ENCODE measurements at regions not wholly inside any gene's neighbourhood (a gene's known extent, or its start where the extent isn't known, plus 50 kb on each side); places are given as distances from the start of the nearest gene placed in this dataset.
A peak's percentile ranks its signal among the peaks of the same experiment; 100 is the strongest.

DNA sequence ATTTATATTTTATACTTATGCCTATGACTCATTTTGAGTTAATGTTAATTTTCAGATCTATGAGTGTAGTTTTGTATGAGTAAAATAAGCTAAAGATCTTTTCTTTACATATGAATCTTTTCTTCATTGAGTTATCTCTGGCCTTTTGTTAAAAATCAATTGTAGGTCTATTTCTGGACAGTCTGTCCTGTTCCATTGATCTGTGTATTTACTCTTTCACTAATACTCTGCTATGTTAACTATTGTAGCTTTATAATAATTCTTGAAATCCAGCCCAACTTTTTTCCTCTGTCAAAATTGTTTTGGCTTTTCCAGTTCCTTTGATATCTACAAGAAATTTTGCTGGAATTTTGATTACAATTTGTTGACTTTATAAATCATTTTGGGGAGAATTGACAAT is 177.0 kb downstream of the RBM46 start:
- no peaks in the 10 kb centered on the region for H3K27me3 Mint-ChIP-seq

DNA sequence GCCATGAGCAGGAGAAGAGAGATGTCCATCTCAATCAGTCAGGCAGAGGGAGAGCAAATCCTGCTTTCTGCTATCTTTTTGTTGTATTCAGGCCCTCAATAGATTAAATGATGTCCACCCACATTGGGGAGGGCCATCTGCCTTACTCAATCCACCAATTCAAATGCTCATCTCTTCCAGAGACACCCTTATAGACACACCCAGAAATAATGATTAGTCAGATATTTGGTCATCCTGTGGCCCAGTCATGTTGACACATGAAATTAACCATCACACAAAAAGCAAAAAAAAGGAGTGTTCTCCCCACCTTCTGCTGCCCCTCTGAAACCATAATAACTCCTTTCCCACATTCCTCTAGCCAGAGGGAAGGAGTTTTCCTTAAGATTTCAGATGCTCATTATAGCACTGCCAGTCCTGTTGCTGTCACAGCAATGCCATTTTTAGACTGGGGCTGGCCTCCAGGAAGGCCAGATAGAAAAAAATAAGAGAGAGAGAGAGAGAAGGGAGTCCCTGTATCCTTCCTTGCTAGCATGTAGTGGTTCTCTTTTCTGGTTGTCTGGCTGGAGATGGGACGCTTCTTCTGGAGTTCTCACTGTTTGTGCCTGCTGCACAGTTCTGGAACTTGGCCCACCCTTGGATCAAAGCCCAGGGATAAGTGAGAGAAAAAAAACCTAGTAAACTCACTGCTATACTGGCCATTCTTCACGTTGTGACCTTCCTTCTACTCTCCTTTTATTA is 177.7 kb downstream of the RBM46 start:
- Mint-ChIP-seq H3K27me3 (no peaks in the 10 kb centered on the region), H3K36me3 (ENCODE audit: insufficient read depth) (no peaks in the 10 kb centered on the region), H3K9me3 (peaks cover 4 to 8% of the 10 kb centered on the region in 2 donors), H3K4me1 (ENCODE audit: low read depth in 2 of 2) (no peaks in the 10 kb centered on the region), H3K4me3 (no peak overlapping the region), H3K27ac (no peak overlapping the region)
- ATAC-seq (replicated peaks) (no peak), DNase-seq (no peak)

More for the DNA sequence above, 177.0 kb downstream of the RBM46 start:
- DNase-seq (no peak), ATAC-seq (replicated peaks) (no peak)
- Mint-ChIP-seq H3K9me3 (peaks cover 3 to 8% of the 10 kb centered on the region in 2 donors), H3K27ac (no peak overlapping the region), H3K36me3 (ENCODE audit: insufficient read depth) (no peaks in the 10 kb centered on the region), H3K4me3 (no peak overlapping the region), H3K4me1 (ENCODE audit: low read depth in 2 of 2) (no peaks in the 10 kb centered on the region)

DNA sequence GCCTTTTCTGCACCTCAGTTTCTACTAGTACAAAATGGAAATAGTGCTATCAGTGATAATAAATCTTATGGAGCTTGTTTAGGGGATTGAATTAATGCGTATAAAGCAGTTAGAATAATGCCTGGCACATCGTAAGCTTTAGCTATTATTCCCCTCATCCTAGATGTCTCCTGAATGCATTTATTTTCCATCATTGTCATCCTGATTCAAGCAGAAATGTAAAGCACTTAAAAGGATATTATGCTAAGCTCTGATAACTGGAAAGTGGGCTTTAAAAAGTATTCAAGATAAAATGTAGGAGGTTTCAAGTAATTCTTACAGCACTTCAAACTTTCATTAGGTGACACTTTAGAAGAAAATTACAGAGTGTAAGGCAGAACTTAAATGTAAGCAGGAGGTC is 178.7 kb downstream of the RBM46 start:
- H3K4me1 Mint-ChIP-seq (ENCODE audit: low read depth in 2 of 2), result no peaks in the 10 kb centered on the region
- no peak overlapping the region for H3K4me3 Mint-ChIP-seq

DNA sequence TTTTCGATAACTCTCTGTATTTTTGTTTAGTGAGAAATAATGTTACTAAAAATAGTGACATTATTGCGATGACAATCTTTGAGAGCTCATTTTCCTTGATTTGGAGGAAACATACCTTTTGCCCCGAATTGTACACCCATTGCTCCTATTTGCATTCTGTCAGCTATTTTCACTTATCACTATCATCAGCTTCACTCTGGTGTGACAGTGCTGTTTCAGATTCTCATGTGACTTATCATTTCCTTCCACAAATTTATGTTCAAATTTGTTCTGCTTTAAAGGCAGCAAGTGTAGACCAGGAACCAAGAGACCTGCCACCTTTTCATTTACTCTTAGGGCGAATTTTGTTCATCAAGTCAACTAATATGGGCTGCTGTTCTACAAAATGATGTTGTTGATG is 179.4 kb downstream of the RBM46 start:
- Mint-ChIP-seq H3K27ac (no peak overlapping the region), H3K4me1 (ENCODE audit: low read depth in 2 of 2) (no peaks in the 10 kb centered on the region), H3K4me3 (no peak overlapping the region), H3K36me3 (ENCODE audit: insufficient read depth) (no peaks in the 10 kb centered on the region), H3K9me3 (peaks cover 2 to 9% of the 10 kb centered on the region in 2 donors), H3K27me3 (no peaks in the 10 kb centered on the region)
- no peak for ATAC-seq (replicated peaks)
- no peak for DNase-seq

More for the DNA sequence above, 178.7 kb downstream of the RBM46 start:
- DNase-seq (no peak), ATAC-seq (replicated peaks) (no peak)
- Mint-ChIP-seq H3K9me3 (peaks cover 2 to 10% of the 10 kb centered on the region in 2 donors), H3K27me3 (no peaks in the 10 kb centered on the region), H3K27ac (no peak overlapping the region), H3K36me3 (ENCODE audit: insufficient read depth) (no peaks in the 10 kb centered on the region)

DNA sequence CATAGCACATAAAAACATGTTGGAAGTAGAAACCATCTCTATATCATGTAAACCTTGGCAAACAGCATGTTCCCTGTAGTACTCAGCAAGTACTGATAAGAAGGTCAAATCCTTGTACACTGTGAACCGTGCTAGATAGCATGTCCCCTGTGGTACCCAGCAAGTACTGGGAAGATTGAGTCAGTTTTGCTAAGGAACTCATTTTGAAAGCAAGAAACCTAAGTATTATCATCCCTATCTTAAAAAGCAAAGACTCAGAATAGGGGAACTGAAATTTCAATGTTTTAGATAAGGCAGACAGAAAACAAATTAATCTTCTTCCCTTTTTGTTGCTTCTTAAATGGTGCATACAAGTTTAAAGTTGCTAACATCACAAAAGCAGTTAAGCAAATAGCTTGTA is 180.2 kb downstream of the RBM46 start:
- H3K36me3 Mint-ChIP-seq (ENCODE audit: insufficient read depth), result no peaks in the 10 kb centered on the region
- no peaks in the 10 kb centered on the region for H3K4me1 Mint-ChIP-seq (ENCODE audit: low read depth in 2 of 2)
- ATAC-seq (replicated peaks) (no peak), DNase-seq (no peak)
- H3K9me3 Mint-ChIP-seq, result peaks cover 3 to 9% of the 10 kb centered on the region in 2 donors
- no peaks in the 10 kb centered on the region for H3K27me3 Mint-ChIP-seq
- no peak overlapping the region for H3K27ac Mint-ChIP-seq
- H3K4me3 Mint-ChIP-seq, result no peak overlapping the region

DNA sequence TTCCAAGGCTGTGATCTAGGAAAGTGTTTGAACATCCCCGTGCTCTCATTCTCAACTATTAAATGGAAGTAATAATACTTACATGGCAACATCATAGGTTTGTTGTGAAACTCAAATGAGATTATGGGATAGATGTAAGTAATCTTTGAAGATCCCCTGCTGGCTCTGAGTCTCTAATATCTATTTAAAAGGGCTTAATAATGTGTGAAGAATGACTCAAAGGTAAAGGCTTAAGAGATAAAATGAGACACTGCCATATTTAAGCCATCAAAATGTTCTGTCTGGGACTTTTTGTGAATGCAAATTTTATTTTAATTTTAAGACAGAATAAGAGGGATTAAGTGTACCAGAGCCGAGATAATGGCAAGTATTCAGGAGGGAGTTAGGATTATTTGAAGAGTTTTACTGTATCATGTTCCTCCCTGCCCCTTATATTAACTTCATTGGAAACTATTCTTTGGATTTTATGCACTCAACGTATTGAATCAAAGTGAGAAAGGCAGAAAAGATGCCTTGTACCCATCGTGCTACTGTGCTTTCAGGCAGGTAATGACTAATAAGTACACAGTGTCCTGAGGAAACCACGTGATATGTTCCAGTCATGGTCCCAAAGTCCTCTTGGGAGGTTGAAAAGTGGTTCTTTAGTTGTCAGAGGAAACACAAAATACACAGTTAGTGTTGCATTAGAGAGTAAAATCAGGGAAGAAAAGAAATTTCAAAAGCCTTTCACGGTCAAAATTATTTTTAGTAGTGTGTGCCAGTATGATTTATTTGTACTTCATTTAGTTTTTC is 192.4 kb downstream of the RBM46 start:
- Mint-ChIP-seq H3K36me3 (ENCODE audit: insufficient read depth) (no peaks in the 10 kb centered on the region), H3K9me3 (no peaks in the 10 kb centered on the region), H3K4me3 (no peak overlapping the region), H3K27me3 (no peaks in the 10 kb centered on the region), H3K27ac (no peak overlapping the region), H3K4me1 (ENCODE audit: low read depth in 2 of 2) (no peaks in the 10 kb centered on the region)
- ATAC-seq (replicated peaks), result no peak
- no peak for DNase-seq

DNA sequence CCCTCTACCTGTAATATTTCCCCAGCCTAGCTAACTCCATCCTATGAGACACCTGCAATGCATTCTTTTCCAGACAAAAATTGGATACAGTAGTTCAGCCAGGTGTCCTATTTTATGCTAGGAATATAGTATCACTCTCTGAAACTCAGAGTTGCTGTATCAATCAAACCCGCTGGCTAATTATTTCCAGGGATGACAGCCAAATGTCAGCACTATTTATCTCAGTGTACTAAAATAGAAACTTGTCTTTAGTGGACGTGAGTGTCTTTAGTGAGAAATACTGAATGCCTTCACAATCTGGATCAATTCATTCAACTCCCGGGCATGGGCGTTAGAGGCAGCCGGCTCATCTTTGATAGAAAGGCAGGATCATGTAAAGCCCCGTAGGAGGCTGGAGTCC is 196.2 kb downstream of the RBM46 start:
- Mint-ChIP-seq H3K4me3 (no peak overlapping the region), H3K36me3 (ENCODE audit: insufficient read depth) (no peaks in the 10 kb centered on the region), H3K4me1 (ENCODE audit: low read depth in 2 of 2) (no peaks in the 10 kb centered on the region), H3K27me3 (no peaks in the 10 kb centered on the region), H3K9me3 (no peaks in the 10 kb centered on the region), H3K27ac (no peak overlapping the region)
- DNase-seq (no peak), ATAC-seq (replicated peaks) (no peak)

DNA sequence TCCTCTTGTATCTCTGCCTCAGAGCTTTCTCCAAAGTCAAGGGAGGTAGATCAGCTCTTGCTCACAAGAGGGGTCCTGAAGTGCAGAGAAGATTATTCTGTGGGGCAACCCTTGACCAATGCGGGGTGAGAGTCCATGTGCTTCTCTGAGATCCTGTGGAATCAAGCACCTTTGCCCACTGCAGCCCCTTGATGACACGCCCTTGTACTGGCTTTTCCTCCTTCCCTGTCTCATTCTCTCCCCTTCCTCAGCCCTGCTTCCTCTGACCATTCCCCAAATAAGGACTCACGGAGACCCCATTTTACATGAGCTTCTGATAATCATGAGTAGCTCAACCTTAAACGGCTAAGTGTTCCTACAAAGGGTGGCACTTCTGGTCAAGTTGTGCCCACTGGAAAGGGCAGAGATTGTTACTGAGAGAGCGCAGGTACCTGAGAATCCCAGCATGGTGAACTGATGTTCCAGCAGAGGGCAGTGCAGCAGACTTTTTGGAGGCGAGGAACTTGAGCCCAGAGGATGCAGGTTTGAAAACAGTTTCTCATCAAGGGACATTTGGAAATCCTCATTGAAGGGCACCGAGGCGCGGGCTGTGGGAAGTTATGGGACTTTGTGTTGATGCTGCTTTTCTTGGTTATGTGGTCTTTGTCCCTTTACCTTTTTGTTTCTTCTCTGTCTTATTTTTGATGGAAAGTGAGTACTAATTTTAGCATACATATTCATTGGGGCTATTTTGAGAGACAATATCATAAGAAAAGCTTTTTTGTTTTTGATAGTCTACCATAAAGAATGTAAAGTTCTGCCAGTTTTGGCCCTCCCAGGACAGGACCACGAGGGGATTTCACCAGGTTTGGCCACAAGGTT is 201.3 kb downstream of the RBM46 start:
- no peak for ATAC-seq (replicated peaks)
- Mint-ChIP-seq H3K4me3 (no peak overlapping the region), H3K4me1 (ENCODE audit: low read depth in 2 of 2) (peaks cover 0 to 5% of the 10 kb centered on the region in 2 donors), H3K9me3 (no peaks in the 10 kb centered on the region), H3K36me3 (ENCODE audit: insufficient read depth) (no peaks in the 10 kb centered on the region), H3K27me3 (peaks cover 0 to 4% of the 10 kb centered on the region in 2 donors), H3K27ac (no peak overlapping the region)
- DNase-seq, result peak in 1 of 3 experiments; percentile 1

DNA sequence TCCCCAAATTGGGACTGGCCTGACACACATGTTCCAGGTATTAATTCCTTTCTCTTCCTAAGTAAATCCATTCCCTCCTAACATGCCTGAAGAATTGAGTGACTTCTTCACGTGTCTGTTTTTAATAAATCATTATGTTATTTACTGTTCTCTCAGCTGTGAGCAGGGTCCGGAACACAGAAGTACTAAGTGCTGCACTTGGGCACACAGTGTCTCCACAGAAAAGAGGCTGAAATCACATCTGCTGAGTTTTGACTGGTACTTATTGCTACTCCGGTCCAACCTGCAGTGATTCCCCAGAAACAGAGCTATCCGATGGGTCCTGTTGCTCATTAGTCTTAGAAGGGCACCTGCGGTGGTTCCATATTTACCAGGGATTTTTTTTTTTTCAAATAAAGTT is 202.6 kb downstream of the RBM46 start:
- H3K4me1 Mint-ChIP-seq (ENCODE audit: low read depth in 2 of 2), result peaks cover 0 to 5% of the 10 kb centered on the region in 2 donors
- ATAC-seq (replicated peaks), result no peak
- no peaks in the 10 kb centered on the region for H3K36me3 Mint-ChIP-seq (ENCODE audit: insufficient read depth)

DNA sequence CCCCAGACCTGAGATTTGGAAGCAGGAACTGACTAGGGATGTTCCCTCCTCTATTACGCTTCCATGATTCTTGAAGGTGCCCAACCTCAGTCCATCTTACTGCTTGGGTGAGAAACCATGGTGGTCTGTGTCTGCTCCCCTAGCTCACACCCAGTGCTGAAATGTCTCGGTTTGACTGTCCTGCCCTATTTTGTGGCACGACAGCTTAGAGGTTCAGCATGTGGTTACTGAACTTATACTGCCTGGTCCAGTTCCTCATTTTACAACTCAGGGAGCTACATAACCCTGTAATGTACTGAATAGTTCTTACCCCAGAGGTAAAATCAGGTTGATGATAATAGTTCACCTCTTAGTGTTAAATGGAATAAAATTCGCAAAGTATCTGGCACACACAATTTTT is 203.1 kb downstream of the RBM46 start:
- no peak for DNase-seq
- Mint-ChIP-seq H3K36me3 (ENCODE audit: insufficient read depth) (no peaks in the 10 kb centered on the region), H3K27ac (no peak overlapping the region), H3K9me3 (no peaks in the 10 kb centered on the region), H3K4me1 (ENCODE audit: low read depth in 2 of 2) (peaks cover 0 to 5% of the 10 kb centered on the region in 2 donors), H3K27me3 (peaks cover 0 to 4% of the 10 kb centered on the region in 2 donors), H3K4me3 (no peak overlapping the region)
- no peak for ATAC-seq (replicated peaks)

More for the DNA sequence above, 202.6 kb downstream of the RBM46 start:
- DNase-seq, result no peak
- H3K4me3 Mint-ChIP-seq, result no peak overlapping the region
- H3K27ac Mint-ChIP-seq, result no peak overlapping the region
- H3K27me3 Mint-ChIP-seq, result peaks cover 0 to 4% of the 10 kb centered on the region in 2 donors
- H3K9me3 Mint-ChIP-seq, result no peaks in the 10 kb centered on the region

DNA sequence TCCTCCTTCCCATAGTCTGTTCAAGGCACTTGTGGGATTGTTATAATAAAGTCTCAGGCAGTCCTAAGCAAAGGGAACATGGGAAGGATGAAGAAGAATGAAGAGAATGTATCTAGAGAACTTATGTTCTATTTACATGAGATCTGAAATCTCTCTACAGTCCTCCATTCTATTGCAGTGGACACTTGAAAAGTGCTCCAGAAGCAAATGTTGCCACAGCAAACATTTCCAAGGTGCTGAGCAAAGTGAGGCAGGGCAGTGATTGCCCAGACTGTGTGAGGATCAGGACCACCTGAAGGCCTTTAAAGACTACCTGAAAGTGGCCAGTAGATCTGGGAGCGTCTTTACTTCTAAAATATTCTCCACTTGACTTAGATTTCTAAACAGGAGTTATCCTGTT is 203.5 kb downstream of the RBM46 start:
- DNase-seq (no peak), ATAC-seq (replicated peaks) (no peak)
- no peak overlapping the region for H3K27ac Mint-ChIP-seq
- no peak overlapping the region for H3K4me3 Mint-ChIP-seq
- H3K27me3 Mint-ChIP-seq, result peaks cover 0 to 4% of the 10 kb centered on the region in 2 donors
- peaks cover 0 to 5% of the 10 kb centered on the region in 2 donors for H3K4me1 Mint-ChIP-seq (ENCODE audit: low read depth in 2 of 2)
- H3K36me3 Mint-ChIP-seq (ENCODE audit: insufficient read depth), result no peaks in the 10 kb centered on the region
- no peaks in the 10 kb centered on the region for H3K9me3 Mint-ChIP-seq

DNA sequence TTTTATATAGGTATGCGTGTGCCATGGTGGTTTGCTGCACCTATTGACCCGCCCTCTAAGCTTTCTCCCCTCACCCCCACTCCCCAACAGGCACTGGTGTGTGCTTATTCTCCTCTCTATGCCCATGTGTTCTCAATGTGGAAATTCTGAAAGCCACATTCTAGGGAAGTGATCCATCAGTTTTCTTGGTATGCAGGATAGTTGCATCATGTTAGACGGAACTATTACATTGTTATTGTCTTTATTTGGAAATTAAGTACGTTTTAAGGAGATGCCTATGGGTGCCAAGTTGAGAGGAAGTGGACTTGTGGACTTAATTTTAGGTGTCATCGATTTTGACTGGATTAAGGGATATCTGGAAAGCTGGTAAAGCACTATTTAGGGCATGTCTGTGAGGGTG is 204.6 kb downstream of the RBM46 start:
- H3K27ac Mint-ChIP-seq, result no peak overlapping the region
- DNase-seq (no peak), ATAC-seq (replicated peaks) (no peak)
- no peak overlapping the region for H3K4me3 Mint-ChIP-seq
- no peaks in the 10 kb centered on the region for H3K9me3 Mint-ChIP-seq
- peaks cover 0 to 4% of the 10 kb centered on the region in 2 donors for H3K27me3 Mint-ChIP-seq
- H3K4me1 Mint-ChIP-seq (ENCODE audit: low read depth in 2 of 2), result peaks cover 0 to 5% of the 10 kb centered on the region in 2 donors
- H3K36me3 Mint-ChIP-seq (ENCODE audit: insufficient read depth), result no peaks in the 10 kb centered on the region

DNA sequence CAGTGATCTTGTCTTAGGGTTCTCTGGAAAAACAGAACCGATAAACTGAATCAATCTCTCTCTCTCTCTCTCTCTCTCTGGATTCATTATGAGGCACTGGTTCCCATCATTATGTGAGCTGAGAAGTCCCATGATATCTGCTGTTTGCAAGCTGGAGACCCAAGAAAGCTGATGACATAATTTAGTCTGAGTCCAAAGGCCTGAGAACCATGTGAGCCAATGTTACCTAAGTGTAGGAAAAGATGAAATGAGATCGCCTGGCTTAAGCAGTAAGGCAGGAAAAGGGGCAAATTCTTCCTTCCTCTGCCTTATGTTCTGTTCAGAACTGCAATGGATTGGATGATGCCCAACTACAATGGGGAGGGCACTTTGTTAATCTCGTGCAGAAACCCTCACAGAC is 207.4 kb downstream of the RBM46 start:
- Mint-ChIP-seq H3K4me1 (ENCODE audit: low read depth in 2 of 2) (no peaks in the 10 kb centered on the region), H3K9me3 (no peaks in the 10 kb centered on the region), H3K36me3 (ENCODE audit: insufficient read depth) (no peaks in the 10 kb centered on the region), H3K4me3 (no peak overlapping the region), H3K27ac (no peak overlapping the region), H3K27me3 (peaks cover 0 to 4% of the 10 kb centered on the region in 2 donors)
- DNase-seq (no peak), ATAC-seq (replicated peaks) (no peak)
